HG03520 (cell line): ENCODE measurements at regions not wholly inside any gene's neighbourhood (a gene's known extent, or its start where the extent isn't known, plus 50 kb on each side); places are given as distances from the start of the nearest gene placed in this dataset.

ENCODE experiments used
- ATAC-seq: cut with Tn5 transposase; IDR thresholded peaks from one replicate; pipeline ENCODE4 v1.9.1; 2021; ENCODE audit warnings: mild to moderate bottlenecking, moderate library complexity; ENCODE audit not compliant: unreplicated experiment

GRCh38 chr5:5816960-5817359, 394.5 kb downstream of the ICE1 start:
- ATAC-seq = no peak

- ATAC-seq = no peak
These were observed 391.0 kb downstream of the ICE1 start for GRCh38 chr5:5813441-5813840.

- no peak for ATAC-seq
These were observed 388.0 kb downstream of the ICE1 start for GRCh38 chr5:5810461-5810860.

- ATAC-seq = no peak
These were observed 383.4 kb downstream of the ICE1 start for GRCh38 chr5:5805916-5806315.

GRCh38 chr5:5804478-5805233, 382.2 kb downstream of the ICE1 start:
- no peak for ATAC-seq

- ATAC-seq = no peak
These were observed 378.6 kb downstream of the ICE1 start for GRCh38 chr5:5800801-5801761.

GRCh38 chr5:5799826-5800225, 377.3 kb downstream of the ICE1 start:
- ATAC-seq = no peak

- ATAC-seq = no peak
These were observed 376.8 kb downstream of the ICE1 start for GRCh38 chr5:5799229-5799628.

GRCh38 chr5:5798462-5798861, 376.0 kb downstream of the ICE1 start:
- no peak for ATAC-seq

- ATAC-seq = no peak
These were observed 375.6 kb downstream of the ICE1 start for GRCh38 chr5:5798041-5798440.

- no peak for ATAC-seq
These were observed 372.7 kb downstream of the ICE1 start for GRCh38 chr5:5795074-5795771.

GRCh38 chr5:5794118-5794560, 371.7 kb downstream of the ICE1 start:
- no peak for ATAC-seq

GRCh38 chr5:5793242-5794117, 371.0 kb downstream of the ICE1 start:
- ATAC-seq = no peak

- no peak for ATAC-seq
These were observed 369.6 kb downstream of the ICE1 start for GRCh38 chr5:5792106-5792505.

- ATAC-seq = no peak
These were observed 366.3 kb downstream of the ICE1 start for GRCh38 chr5:5788793-5789192.

GRCh38 chr5:5787373-5787772, 364.9 kb downstream of the ICE1 start:
- no peak for ATAC-seq

GRCh38 chr5:5784101-5784500, 361.6 kb downstream of the ICE1 start:
- ATAC-seq = no peak

GRCh38 chr5:5783021-5783420, 360.5 kb downstream of the ICE1 start:
- ATAC-seq = no peak

GRCh38 chr5:5782402-5782801, 359.9 kb downstream of the ICE1 start:
- ATAC-seq = no peak

GRCh38 chr5:5781335-5781734, 358.9 kb downstream of the ICE1 start:
- ATAC-seq = no peak
